ENCODE measurements at regions not wholly inside any gene's neighbourhood (a gene's known extent, or its start where the extent isn't known, plus 50 kb on each side); places are given as distances from the start of the nearest gene placed in this dataset.
"Not testable (repeated sequence)": the region's sequence is repeated elsewhere in the genome, so short reads cannot be mapped to it uniquely, and the experiment has no call there.

DNA sequence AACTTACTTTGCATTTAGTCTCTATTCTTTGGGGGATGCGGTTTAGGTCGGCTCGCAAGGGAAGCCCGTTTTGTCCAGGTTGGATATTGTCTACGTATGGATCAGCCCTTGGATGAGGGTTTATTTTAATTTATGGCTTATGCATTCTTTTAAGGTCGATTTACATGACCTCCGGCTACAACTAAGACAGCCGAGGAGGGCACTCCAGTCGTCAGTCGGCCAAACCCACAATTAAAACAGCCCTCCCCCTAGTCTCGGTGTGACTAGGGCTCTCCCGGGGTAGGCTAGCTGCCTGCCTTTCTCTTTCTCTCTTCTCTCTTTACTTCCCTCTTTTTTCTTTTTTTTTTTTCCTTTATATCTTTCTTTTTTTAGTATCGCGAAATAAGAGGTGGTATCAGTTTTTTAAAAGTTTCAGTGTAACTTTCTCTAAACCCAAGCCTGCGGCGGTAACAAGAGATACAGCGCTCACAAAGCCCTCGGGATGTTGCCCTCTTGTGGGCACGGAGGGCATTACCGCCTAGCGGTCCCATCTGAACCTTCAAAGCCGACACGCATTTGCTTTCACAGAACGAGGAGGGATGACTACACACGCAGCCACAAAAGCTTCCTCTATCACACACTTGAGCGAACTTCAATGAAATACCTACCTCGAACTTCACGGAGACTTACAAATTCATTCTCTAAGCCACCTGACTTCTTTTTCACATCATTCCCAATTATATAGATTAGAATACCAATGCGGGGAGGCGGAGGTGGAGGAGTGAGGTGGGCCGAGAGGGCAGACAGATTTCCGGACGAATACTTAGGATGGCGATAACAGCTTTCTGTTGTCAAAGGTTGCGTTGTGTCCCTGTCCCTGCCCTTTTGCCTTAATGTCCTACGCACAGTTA, 132.3 kb upstream of the C11orf58 start:
- DNase-seq, result peak in 13 of 14 donors; percentile 12 to 82 (median 68)

DNA sequence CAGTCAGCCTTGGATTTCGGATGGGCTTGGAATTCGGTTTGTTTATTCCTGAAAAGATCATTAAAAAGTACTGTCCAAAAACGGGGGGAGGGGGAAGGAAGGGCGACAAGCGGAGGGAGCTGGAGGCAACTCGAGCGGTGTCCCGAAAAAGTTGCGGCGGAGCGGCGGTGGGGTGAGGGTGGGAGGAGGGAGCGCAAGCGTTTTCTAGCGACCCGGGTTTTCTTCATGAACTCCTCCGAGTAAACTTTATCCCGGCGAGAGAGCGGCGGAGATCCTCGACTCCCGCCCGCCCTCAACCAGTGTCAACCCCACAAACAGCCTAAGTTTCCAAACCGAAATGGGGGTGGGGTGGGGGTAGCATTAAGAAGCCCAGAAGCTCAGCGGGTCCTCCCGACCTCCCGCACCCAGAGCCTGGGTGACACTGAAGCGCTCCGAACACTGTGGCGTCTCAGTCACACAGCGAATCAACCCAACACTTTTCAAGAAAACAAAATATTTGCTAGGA, 133.0 kb upstream of the C11orf58 start:
- DNase-seq, result peak in 6 of 14 donors; percentile 17 to 72 (median 50)

DNA sequence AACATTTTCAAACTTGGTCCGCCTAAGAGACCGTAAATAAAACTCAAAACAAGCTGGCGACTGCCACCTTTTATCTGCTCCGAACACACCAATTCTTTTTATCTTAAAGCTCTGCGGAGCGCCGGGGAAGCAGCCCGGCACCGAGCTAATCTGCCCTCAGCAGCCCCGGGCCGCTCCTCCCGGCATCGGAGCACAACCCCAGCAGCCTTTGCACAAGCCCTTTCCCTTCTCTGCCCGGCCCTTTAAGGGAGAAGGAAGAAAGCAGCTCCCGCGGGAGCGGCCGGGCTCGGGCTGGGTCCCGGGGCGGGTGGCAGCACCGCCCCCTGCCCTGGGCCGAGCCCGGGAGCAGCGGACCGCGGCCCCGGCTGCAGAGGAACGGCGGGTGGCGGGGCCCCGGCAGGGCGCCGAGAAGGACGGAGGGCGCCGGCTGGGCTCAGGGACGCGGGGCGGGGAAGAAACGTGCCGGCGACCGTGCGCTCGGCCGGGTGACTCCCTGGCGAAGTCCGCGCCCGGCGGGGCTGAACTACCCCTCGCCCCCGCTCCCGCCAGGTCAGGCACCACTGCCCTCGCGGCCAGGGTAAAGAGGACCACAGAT, 133.6 kb upstream of the C11orf58 start:
- peak in 3 of 14 donors; percentile 2 to 62 (median 62) for DNase-seq

DNA sequence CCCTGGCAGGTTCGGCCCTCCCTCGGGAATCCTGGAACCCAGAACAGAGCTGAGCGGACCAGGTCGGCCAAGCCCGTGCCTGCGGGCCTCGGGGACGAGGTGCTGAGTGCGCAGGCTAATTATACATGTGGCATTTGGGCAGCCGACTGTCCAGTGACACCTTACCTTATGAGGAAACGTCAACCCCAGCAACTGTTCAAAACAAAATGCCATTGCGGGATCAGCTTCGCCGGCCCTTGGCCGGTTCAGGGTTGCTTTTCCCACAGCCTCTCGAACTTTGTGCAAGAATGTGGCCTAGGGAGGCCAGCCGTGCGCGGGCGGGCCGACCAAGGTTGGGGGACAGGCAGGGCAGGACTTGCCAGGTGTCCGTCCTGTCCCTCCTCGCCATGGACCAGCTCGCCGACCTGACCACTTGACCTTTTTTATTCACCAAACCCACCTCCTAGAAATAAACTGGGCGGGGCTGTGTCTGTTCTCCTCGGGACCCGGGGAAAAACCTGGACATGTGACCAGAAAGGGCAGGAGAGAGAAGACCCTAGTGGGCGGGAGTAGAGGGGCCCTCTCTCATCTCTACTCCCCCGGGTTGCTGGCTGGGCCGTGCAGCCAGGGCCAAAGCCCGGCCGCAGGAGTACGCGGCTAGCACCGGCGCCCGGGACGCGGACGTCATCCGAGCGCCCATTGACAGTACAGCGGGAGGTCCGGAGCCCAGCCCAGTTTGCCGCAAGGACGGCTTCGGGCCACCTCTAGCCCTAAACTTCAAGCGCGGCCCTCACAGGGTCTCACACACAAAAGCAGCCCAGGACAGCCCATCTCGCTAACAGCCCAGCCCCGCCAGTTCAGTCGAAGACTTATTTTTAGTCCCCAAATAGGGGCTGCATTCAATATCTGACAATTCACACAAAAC, 134.3 kb upstream of the C11orf58 start:
- DNase-seq, result peak in 3 of 14 donors; percentile 24 to 52 (median 41)

DNA sequence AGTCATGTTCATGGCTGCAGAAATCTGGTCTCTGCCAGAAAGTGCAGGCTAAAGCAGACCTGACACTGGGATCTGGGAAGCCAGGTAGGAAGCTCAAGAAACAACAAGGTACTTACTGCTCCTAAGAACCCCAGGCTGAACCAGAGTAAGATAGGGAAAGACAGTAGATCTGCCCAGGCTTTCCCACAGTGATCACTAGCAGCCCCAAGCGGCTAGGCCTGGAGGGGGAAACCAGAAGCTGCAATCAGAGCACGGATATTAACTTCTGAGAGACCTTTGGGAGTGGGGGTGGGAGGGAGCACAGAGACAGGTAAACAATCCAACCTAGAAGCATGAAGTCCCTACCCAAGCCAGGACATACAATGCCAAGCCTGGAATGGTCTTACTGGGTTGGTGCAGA, 135.2 kb upstream of the C11orf58 start:
- DNase-seq, result peak in 1 of 14 donors; percentile 14

DNA sequence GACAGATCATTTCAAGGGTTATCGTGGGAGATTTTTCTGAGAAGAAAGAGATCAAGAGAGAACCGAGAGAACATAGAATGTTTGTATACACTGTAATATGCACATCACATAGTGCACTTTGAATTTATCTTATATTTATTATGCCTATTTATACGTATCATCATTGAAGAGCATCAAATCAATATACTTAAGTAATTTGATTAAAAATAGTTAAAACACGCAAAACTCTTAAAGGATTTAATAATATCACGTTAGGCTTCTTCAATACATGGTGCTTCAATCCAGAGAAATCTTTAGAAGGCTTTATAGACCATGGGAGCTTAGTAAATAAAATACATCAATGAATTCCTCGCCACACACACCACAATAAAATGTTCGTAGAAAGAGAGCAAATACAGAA, 139.5 kb upstream of the C11orf58 start:
- no peak for DNase-seq

DNA sequence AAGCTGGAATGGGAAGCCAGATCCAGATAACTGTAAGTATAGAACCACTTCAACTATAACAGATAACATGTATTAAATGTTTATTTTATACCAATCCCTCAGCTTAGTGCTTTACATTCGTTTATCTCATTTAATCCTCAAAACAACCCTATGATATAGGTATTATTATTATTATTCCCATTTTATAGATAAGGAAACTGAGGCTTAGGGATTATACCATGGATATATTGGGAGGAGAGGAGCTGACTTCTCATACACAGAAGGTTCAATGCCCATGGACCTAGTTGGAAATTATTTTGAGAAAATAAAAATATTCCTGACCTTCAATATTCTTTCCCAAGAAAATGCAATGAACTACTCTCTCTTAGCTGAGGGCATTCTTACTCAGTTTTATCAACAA, 140.4 kb upstream of the C11orf58 start:
- no peak for DNase-seq

DNA sequence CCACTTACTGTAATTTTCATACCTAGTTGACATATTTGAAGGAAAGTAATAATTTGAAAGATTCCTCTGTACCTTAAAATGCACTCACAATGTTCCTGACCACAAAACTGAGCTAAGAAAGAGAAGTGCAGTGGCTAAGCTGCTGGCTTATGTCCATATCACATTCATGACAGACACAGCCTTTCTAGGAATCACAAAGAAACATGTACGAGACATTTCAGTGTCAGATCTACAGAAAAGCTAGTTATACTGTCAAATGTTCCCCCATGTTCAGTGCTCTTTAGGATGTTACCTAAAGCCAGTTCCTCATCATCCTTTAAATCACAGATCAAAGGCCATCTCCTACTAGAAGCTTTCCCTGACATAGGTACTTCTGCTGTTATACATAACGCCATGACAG, 142.2 kb upstream of the C11orf58 start:
- DNase-seq, result no peak

DNA sequence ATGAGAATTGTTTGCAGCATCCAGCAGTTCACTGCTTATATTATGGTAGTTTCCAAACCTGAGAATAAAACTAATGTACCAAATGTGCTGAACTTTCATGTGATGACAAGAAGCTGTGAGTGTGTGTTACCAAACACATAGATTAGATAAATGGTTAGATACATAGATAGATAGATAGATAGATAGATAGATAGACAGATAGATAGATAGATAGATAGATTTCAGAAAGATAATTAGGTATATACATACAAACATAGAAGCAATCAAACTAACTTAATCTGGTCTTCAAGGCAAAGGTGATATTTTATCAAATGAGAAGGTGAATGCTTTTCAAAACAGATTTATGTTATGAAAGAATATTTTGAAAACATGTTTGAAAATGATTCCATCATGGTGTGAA, 147.3 kb upstream of the C11orf58 start:
- DNase-seq, result no peak

DNA sequence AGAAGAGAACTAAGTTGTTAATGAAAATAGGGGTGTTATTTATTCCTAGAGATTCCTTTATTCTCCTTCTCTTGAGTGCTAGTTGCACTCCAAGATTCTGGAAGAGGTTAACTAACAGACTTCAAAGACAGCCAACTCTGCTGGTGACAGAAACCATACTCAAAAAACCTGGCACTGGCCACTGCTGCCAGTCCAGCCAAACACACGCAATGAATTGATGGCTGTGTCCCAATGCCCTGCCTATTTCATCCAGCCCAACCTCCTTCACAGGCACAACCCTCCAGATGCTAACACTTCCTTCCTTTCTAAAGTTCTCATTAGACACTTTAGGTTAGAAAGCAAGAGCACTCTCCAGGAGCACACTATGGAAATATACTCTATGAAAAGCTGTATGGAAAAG, 150.8 kb upstream of the C11orf58 start:
- no peak for DNase-seq

DNA sequence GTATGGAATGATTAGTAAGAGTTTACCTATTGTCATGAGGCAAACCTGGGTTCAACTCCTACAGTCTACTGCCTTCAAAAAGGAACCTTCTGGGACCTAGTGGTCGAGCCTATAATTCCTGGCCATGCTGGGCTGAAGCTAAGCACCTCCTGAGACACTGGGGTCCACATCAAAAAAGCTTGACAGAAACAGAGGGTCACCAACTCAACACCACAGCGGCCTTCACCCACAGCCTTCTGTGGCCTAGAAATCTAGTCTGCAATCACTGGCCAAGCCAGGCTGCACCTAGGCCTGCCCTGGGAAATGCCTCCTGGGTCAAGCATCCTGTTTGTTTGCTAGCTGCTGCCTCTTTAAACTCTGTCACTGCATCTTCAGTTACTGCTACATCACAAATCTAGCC, 153.9 kb upstream of the C11orf58 start:
- DNase-seq, result no peak

DNA sequence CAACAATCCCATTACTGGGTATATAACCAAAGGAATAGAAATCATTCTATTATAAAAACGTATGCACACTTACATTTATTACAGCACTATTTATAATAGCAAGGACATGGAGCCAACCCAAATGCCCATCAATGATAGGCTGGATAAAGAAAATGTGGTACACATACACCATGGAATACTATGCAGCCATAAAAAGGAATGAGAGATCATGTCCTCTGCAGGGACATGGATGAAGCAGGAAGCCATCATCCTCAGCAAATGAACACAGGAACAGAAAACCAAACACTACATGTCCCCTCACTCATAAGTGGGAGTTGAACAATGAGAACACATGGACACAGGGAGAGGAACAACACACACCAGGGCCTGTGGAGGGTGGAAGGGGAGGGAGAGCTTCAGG, 157.4 kb upstream of the C11orf58 start:
- not testable (repeated sequence) for DNase-seq

DNA sequence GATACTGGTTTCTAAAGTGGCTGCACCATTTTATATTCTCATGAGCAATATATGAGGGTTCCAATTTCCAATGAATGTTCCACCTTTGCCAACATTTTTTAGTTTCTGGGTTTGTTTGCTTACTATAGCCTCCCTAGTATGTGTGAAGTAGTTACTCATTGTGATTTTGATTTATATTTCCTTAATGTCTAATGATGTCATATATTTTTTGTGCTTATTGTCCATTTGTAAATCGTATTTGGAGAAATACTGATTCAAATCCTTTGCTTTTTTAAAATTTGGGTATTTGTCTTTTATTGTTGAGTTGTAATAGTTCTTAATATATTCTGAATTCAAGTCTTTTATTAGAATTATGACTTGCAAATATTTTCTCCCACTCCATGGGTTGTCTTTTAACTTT, 161.0 kb upstream of the C11orf58 start:
- DNase-seq, result no peak

DNA sequence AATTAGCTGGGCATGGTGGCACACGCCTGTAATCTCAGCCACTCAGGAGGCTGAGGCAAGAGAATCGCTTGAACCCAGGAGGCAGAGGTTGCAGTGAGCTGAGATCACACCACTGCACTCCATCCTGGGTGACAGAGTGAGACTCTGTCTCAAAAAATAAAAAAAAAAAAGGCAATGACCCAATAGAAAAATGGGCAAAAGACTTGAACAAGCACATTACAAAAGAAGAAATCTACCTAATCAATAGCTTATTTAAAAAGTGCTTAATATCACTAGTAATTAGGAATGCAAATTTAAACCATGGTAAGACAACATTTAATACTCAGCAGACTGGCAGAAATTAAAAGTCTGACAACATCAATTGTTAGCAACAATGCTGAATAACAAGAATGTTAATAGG, 163.6 kb upstream of the C11orf58 start:
- not testable (repeated sequence) for DNase-seq

DNA sequence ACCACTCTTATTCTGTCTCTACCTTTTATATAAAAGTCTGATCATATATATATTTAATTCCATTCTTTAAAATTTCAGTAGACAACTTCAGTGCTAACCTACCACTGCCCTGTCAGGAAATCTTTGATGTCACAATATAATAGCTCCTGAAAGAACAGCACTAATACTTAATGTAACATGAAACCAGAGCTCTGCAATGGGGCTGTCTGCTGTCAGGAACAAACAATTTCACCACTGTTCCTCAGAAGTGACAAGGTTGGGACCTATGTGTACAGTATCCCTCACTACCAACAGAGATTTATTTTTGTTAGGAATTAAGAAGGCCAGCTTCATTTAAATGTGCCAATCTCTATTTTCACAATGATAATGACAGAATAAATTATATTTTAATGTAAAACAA, 165.5 kb upstream of the C11orf58 start:
- no peak for DNase-seq

DNA sequence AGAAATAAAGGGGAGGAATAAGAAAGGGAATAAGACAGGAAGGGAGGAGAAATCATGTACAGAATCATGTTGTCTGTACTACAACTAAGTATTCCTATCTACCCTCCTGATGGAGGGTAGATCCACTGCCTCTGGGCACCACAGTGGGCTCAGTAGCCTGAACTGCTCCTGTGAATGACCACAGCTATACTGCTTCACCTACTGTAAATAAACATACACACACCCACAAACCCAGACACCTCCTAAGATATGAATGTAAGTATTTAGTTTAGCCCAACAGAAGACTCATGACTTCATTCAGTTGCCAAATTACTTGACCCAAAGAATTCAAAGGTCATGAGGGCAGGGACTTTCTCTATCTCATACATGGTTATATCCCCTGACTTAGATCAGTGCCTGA, 177.3 kb upstream of the C11orf58 start:
- no peak for DNase-seq

DNA sequence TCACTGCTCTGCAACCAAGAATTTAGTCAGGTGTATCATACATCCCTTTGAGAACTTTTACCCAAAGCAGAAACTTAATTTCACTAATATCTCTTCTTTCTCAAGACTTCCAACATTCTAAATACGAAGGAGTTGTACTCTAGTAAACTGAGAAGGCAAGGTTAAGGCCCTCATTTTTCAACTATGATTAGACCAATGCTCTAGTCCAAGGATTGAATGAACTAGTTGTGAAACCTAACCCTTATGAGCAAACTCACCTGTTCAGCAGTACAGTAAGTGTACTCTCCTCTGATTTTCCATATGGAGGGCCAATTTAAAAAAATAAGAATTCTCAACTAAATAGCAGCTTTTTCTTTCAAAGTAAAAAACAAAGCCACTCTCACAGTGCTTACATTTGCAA, 180.0 kb upstream of the C11orf58 start:
- DNase-seq, result no peak

DNA sequence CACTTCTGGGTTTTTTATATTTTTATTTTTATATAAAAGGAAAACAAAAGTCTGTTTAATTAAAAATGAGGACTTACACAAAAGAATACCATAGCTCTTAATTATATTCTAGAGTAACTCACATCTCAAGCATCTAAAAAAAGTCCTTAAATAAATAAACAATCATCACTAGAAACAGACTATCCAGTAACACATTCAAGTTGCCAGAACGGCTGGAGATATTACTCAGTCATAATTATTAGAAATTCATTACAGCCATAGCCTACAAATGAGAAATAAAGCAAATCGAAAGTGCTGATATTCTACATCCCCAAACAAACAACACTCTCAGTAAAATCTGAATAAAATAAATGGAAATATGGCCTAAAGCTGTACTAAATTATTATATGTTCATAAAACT, 182.5 kb upstream of the C11orf58 start:
- DNase-seq, result no peak

DNA sequence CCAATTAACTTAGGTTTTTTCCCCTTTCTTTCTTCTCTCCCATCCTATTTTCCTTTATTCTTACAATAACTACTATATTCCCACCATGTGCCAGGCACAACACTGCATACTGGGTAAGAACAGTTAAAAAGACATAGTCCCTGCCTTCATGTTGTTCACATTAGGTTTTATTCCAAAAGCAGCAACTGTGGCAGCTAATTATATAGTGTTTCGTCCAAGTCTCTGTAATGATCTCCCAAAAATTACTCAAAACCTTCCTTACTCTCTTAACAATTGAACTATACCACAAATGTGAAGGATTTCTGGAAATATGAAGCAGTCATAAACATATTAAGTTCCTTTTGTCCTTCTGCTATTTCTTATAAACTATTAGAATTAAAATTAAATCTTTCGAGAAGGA, 184.1 kb upstream of the C11orf58 start:
- no peak for DNase-seq

DNA sequence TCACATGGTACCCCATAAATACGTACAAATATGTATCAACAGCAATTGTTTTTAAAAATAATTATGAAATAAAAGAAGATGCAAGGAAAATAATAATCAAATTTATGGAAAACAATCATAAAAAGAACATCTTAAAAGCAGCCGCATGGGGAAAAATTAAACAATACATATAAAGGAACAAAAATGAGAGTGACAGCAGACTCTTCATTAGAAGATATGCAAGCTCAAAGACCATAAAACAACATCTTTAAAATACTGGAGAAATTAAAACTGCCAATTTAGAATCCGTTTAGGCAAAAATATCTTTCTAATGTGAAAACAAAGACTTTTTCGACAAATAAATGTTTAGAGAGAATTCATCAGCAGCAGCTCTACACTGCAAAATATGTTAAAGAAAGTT, 190.6 kb upstream of the C11orf58 start:
- DNase-seq, result no peak

DNA sequence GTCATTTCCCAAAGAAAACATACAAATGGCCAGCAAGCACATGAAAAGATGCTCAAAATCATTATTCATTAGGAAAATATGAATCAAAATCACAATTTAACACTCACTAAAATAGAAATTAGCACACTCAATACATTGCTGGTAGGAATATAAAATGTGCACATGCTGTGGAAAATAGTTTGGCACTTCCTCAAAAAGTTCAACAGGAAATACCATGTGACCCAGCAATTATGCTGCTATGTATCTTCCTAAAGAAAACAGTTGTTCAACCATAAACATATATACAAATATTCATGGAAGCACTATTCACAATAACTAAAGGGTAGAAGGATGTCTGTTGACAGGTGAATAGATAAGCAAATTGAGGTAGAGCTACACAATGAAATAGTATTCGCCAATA, 187.3 kb upstream of the SOX6 start:
- DNase-seq, result no peak

DNA sequence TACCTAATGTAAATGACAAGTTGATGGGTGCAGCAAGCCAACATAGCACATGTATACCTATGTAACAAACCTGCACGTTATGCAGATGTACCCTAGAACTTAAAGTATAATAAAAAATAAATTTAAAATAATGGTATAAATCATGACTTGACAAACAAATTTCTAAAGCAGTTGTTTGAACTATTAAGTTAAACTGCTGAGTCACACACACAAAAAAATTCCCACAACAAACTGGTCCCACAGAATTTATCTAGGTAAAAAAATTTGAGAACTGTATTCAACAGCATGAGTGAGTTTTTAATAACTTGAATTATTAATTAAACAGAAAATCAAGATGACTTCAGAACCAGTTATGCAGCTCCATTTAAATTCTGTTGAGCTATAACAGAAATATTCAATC, 186.0 kb upstream of the SOX6 start:
- no peak for DNase-seq

DNA sequence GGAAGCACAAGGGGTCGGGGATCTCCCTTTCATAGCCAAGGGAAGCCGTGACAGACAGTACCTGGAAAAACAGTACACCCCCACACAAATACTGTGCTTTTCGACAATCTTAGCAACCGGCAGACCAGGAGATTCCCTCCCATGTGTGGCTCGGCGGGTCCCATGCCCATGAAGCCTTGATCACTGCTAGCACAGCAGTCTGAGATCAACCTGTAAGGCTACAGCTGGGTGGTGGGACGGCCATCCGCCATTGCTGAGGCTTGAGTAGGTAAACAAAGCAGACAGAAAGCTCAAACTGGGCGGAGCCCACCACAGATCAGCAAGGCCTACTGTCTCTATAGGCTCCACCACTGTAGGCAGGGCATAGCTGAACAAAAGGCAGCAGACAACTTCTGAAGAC, 180.2 kb upstream of the SOX6 start:
- DNase-seq, result no peak
